NCI-H524 treated with DMSO at 0.1 percent for 48 hours (cell line): ENCODE measurements at regions not wholly inside any gene's neighbourhood (a gene's known extent, or its start where the extent isn't known, plus 50 kb on each side); places are given as distances from the start of the nearest gene placed in this dataset.
"Not testable (repeated sequence)": the region's sequence is repeated elsewhere in the genome, so short reads cannot be mapped to it uniquely, and the experiment has no call there.

ENCODE experiments used
- DNase-seq: peaks from one replicate; lab custom pipeline; 2025; lab: John Stamatoyannopoulos, UW

DNA sequence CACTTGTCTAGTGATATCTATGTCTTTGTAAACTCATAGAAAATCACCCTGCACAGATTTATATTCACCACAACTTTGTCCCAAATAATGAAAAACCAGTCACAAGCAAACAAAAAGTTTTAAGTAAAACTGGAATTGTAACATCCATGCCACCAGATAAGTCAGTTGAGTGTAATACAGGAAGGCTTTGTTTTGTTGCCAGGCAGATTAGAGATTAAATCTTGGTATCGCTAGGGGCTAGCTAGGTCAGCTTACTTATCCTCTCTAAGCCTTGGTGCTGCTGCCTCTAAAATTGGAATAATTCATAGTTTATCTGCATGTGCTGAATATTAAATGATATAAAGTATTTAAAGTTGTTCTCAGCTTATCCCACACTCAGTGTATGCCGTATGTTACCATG, 1062.5 kb downstream of the CDH9 start:
- DNase-seq: no peak

GRCh38 chr5:25974451-25974850, 1063.9 kb downstream of the CDH9 start:
- no peak for DNase-seq

DNA sequence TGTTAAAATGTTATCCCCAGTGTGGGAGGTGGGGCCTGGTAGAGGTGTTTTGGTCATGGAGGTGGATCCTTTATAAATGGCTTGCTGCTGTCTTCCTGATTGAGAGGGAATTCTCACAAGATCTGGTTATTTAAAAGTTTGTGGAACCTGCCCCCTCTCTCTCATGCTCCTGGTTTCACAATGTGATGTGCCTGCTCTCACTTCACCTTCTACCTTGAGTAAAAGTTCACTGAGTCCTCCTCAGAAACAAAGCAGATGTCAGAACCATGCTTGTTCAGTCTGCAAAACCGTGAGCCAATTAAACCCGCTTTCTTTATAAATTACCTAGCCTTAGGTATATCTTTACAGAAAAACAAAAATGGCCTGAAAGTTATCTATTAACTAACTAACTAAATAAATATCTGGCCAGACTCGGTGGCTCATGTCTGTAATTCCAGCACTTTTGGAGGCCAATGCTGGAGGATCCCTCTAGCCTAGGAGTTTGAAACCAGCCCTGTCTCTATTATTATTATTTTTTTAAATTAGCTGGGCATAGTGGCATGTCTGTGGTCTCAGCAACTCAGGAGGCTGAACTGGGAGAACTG, 1067.4 kb downstream of the CDH9 start:
- DNase-seq: no peak

DNA sequence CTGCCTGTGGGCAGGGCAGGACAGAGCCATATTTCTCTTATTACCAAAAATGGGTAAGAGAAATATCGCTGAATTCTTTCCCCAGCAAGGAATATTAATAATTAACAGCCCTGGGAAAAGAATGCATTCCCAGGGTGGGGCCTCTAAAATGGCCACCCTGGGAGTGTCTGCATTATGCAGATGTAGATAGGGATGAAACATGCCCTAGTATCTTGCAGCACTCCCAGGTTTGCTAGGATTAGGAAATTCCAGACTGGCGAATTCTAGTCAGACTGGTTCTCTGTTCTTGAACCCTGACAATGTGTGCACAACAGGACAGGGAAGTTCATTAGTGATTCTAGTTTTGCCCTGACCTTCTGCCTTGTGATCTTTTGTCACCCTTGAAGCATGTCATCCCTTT, 1069.3 kb downstream of the CDH9 start:
- DNase-seq: not testable (repeated sequence)

- no peak for DNase-seq
Measured at GRCh38 chr5:25964009-25964372, 1074.4 kb downstream of the CDH9 start.

DNA sequence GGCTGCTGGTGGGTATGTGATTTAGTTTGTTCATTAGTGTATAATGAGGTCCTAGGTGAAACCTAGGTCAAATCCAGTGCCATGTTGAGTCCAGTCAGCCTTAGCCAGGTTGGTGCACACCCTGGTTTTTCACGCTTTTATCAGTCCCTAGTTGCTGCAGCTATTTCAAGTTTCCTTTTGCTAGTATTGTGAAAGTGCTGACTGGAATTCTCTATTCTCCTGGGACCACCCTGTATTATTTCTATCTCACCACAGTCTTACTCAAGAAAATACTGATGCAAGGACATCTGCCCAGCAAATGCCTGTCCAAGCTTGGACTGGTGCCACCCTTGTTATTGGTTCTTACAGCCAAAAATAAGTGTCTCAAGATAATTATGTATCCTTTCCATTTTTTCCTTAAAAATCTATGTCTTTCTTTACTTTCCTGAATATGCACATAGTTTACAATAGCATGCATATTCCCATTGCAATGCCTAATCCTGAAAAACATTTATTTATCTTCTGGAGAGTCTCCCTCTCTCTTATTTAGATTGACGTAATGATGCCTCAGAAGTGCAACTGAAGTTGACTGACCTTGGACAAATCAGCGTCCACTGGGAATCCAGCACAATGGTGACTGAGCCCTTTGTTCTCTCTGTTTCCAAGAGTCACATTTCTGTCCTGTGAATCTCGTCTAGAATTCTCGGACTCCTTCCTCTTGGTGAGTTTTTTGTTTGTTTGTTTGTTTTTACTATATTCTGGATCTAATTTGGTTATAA, 1075.0 kb downstream of the CDH9 start:
- no peak for DNase-seq

GRCh38 chr5:25955337-25955736, 1083.0 kb downstream of the CDH9 start:
- no peak for DNase-seq

GRCh38 chr5:25950681-25951080, 1087.7 kb downstream of the CDH9 start:
- no peak for DNase-seq

- DNase-seq: no peak
Measured at GRCh38 chr5:25948278-25948677, 1090.1 kb downstream of the CDH9 start.

GRCh38 chr5:25944786-25945185, 1093.6 kb downstream of the CDH9 start:
- no peak for DNase-seq

- no peak for DNase-seq
Measured at GRCh38 chr5:25909163-25909562, 1129.2 kb downstream of the CDH9 start.

DNA sequence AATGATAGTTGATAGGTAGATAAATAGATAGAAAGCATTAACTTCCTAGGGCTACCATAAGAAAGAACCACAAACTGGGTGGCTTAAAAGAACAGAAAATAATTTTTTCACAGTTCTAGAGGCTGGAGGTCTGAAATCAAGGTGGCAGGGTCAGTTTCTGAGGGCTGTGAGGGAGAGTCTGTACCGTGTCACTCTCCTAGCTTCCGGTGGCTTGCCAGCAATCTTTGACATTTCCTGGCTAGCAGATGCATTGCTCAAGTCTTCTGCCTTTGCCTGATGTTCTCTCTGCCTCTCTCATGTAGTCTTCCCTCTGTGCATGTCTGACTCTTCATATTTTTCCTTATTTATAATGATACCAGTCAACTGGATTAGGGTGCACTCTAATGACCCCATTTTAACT, 1132.7 kb downstream of the CDH9 start:
- no peak for DNase-seq

GRCh38 chr5:25892211-25892610, 1146.2 kb downstream of the CDH9 start:
- no peak for DNase-seq

DNA sequence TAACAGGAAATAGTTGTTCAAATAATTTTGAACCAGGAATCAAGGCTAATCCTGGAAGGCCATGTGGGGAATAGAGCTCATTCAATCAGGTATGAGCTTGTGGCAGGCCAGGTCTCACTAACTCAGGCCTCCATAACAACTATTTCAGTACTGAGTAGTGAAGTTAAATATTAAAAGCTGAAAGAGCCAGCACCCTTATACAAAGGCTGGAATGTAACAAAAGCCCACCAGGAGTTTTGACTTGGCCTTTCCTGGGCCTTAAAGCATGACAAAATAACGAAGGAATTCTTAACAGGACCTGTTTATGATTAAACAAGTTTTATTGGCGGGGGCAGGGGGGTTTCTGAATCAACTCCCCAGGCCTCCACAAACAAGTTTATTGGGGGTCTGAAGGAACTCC, 1146.7 kb downstream of the CDH9 start:
- DNase-seq: no peak

DNA sequence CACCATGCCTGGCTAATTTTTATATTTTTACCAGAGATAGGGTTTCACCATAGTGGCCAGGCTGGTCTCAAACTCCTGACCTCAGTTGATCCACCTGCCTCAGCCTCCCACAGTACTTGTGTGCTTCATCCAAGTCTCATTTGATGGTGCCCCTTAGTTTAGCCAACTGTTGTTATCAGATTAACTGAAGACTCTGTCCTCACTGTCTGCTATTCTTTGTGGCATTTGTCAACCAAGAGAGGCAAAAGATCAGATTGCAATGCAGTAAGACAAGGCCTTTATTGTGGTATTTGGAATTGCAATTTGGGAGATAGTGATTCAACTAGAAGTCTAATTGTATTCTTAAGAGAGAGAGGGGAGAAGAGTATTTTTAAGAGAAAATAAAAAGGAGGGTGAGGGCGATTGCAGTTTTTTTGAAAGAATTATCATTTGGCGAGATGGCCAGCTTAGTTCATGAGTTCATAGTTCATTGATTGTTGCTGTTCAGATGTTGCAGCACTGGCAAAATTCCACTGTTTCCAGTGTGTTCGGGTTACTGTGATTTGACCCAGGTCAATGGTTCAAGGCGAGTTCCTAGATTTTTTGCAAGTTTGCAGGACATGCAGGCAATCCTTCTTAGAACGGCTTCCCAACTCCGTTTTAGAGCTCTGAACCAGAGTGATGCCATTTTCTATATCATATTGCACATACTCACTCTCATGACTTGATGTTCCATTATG, 1156.9 kb downstream of the CDH9 start:
- no peak for DNase-seq

DNA sequence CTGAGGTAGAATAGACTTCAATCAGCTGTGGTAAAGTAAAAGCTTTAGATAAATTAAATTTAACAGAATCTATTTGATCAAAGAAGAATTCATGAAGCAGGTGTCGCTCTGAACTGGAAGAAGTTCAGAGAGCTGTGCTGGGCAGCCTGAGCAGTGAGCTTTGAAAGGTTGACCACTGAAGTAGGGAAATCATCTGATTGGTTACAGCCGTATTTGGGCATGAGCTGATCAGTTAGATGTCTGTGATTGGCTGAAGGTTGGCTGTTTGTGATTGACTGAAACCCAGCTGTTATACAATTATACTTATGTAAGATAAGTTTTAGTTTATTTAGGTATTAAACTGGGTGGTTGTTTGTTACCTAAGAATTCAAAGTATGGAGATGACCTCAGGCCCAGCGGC, 1174.6 kb downstream of the CDH9 start:
- no peak for DNase-seq

GRCh38 chr5:25862276-25862675, 1176.1 kb downstream of the CDH9 start:
- no peak for DNase-seq

GRCh38 chr5:25858019-25858418, 1180.4 kb downstream of the CDH9 start:
- no peak for DNase-seq

GRCh38 chr5:25851301-25851700, 1187.1 kb downstream of the CDH9 start:
- DNase-seq: no peak

GRCh38 chr5:25850581-25850980, 1187.8 kb downstream of the CDH9 start:
- DNase-seq: no peak

GRCh38 chr5:25849270-25849669, 1189.1 kb downstream of the CDH9 start:
- DNase-seq: no peak

DNA sequence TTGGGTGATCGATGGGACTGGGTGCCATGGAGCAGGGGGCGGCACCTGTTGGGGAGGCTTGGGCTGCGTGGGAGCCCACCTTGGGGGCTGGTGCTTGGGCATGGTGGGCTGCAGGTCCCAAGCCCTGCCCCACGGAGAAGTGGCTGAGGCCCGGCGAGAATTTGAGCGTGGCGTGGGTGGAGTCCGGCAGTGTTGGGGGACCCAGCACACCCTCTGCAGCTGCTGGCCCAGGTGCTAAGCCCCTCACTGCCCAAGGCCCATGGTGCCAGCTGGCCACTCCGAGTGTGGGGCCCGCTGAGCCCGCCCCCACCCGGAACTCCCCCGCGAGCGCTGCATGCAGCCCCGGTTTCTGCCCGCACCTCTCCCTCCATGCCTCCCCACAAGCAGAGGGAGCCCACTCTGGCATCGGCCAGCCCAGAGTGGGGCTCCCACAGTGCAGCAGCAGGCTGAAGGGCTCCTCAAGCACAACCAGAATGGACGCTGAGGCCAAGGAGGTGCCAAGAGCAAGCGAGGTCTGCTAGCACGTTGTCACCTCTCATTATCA, 1178.6 kb upstream of the CDH10 start:
- no peak for DNase-seq
